CD4-positive, alpha-beta T cell treated with Interleukin-15 for 1 hour (primary cell): ENCODE measurements at regions not wholly inside any gene's neighbourhood (a gene's known extent, or its start where the extent isn't known, plus 50 kb on each side); places are given as distances from the start of the nearest gene placed in this dataset.
"Not testable (repeated sequence)": the region's sequence is repeated elsewhere in the genome, so short reads cannot be mapped to it uniquely, and the experiment has no call there.

Experiments used
- DNase-seq: peaks from one replicate; pipeline ENCODE4 v3.0.0-alpha.2; 2020

DNA sequence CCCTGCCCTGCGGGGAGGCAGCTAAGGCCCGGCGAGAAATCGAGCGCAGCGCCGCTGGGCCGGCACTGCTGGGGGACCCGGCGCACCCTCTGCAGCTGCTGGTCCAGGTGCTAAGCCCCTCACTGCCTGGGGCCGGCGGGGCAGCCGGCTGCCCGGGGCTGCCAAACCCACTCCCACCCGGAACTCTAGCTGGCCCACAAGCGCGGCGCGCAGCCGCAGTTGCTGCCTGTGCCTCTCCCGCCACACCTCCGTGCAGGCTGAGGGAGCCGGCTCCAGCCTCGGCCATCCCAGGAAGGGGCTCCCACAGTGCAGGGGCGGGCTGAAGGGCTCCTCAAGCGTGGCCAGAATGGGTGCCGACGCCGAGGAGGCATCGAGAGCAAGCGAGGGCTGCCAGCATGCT is 249.9 kb downstream of the FGF9 start:
- DNase-seq: not testable (repeated sequence)

DNA sequence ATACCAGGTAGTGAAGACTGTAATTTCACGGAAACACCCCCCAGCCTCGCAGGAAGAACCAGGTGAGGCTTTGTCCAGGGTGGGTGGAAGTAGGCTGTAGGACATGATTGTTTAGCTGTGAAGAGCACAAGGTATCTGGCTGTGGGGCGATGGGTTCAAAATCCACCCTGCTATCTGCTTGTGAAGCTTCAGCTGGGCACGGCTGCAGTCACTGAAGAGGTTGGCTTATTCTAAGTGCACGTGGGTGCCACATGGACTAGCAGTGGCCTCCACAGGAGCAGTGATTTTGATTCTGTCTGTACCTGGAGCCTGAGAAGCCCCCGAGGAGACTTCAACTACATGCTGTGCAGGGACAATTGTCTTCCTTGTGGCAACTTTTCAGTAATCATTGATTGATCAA is 254.1 kb downstream of the FGF9 start:
- DNase-seq: no peak

GRCh38 chr13:21925720-21926119 is 254.8 kb downstream of the FGF9 start:
- DNase-seq: no peak

DNA sequence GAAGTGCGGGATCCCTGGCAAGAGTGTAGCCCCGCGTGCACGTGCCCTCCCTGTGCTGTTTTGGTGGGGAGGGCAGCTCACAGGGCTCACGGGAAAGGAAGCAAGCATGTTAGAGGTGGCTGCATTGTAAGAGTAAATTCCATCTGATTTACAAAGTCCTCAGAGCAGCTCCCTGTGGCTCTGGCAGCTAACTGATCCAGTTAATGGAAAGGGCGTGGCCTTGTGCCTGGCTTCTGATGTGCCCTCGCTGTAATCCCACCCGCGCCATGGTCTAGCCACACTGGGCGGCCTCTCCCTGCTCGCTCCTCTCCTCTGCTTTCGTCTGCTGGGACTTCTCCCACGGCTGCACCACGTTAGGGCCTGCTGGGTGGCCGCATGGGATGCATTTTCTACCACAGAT is 258.5 kb downstream of the FGF9 start:
- DNase-seq: no peak

GRCh38 chr13:21930536-21930935 is 259.7 kb downstream of the FGF9 start:
- DNase-seq: no peak

GRCh38 chr13:21932578-21932977 is 261.7 kb downstream of the FGF9 start:
- no peak for DNase-seq

DNA sequence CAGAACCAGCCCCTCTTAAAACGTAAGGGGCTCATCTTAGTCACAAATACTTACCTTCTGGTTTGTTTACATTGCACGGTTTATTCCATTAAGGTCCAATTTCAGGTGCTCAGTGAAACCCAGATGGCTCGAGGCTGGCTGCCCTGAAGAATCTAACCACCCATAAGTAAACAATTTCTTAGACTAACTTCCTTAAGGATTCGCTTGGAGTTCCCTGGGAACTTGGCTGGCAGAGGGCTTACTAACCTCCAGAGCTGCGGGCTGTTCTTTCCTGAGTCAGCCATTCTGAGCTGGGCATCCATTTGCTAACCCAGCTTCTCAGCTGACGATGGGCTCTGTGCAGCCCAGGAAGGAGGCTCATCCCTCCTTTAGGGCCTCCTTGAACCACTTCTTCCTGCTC is 262.1 kb downstream of the FGF9 start:
- no peak for DNase-seq

DNA sequence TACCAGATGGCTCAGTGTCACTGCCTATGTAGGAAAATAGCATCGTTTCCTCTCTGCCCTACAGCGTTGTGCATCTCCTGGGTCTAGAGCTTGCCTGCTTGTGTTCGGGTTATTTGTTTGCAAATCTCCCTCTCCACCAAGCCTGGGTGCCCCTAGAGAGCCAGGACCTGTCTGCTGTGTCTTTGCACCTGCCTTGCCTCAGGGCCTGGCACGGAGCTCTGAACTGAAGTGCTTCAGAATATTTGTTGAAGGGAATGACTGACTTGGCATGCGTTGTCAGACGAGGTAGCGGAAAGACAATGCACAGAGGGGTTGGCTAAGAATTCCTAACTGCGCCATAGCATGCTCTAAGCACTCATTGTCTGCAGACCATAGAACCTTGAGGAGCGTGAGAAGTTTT is 263.4 kb downstream of the FGF9 start:
- no peak for DNase-seq

- no peak for DNase-seq
Measured at GRCh38 chr13:21936674-21937073, 265.8 kb downstream of the FGF9 start.

DNA sequence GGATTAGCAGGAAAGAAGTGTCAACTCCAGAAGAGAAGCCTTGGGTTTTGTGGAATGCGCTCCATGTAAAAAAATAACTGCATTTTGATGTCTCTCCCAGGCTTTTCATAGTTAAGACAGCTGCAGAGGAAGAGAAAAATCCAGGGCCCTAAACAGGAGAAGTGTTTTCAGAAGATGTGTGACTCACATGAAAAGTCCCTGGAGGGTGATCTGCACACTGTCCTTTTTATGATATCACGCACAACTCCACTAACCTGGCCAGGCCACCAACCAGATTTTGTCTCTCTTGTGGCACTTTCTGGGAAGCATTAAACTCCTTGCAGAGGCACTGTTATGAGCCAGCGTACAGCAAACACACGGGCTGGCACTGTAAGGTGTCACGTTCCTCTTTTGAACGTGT is 267.3 kb downstream of the FGF9 start:
- no peak for DNase-seq

GRCh38 chr13:21938636-21939035 is 267.8 kb downstream of the FGF9 start:
- DNase-seq: no peak

- DNase-seq: no peak
Measured at GRCh38 chr13:21942061-21942460, 271.2 kb downstream of the FGF9 start.

- DNase-seq: no peak
Measured at GRCh38 chr13:21944610-21945009, 273.7 kb downstream of the FGF9 start.

- DNase-seq: no peak
Measured at GRCh38 chr13:21945195-21945594, 274.3 kb downstream of the FGF9 start.

DNA sequence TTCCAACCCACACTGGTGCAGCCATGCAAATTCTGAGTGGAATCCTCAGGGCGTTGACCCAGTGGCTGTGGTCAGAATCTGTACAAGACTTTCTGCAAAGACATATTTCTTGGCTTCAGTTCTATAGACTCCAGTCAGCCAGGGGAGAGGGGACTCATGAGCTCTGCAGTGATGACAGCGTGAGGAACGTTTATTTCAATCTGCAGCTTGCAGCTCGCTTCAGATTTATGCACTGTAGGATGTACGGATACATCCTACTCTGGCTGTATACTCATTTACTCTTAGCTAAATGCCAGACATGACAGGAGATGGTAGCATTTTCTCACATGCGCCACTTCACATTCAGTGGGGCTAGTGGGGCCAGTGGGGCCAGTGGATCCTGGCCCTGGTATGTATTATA is 276.1 kb downstream of the FGF9 start:
- no peak for DNase-seq

DNA sequence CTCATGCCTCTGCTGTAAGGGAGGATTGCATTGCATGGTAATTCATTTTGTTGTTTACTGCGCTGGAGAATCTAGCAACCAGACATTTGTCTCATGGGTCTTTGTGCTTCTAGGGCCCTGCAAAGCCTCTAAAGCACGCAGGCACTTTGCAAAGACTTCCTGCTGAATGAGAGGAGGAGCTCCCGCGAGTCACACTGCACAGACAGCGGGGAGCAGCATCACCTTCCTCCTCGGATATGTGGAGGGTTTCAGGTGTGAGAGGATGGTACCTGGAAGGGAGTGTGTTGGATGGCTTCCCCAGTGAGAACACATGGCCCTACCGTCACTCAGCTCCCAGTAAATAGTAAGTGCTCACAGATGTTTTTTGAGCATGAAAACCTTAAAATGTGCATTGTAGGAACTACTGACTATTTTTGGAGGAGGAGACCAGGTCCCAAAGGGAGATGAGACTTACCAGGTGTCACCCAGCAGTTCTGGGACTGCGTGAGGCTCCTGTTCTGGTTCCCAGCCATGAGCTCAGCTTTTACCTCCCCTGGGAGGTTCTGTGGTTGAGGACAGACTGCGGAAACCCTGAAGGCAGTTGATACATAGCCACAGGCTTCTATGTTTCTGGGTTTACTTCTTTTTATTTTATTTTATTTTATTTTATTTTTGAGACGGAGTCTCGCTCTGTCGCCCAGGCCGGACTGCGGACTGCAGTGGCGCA is 278.0 kb downstream of the FGF9 start:
- no peak for DNase-seq

GRCh38 chr13:21949818-21950429 is 279.1 kb downstream of the FGF9 start:
- DNase-seq: no peak

DNA sequence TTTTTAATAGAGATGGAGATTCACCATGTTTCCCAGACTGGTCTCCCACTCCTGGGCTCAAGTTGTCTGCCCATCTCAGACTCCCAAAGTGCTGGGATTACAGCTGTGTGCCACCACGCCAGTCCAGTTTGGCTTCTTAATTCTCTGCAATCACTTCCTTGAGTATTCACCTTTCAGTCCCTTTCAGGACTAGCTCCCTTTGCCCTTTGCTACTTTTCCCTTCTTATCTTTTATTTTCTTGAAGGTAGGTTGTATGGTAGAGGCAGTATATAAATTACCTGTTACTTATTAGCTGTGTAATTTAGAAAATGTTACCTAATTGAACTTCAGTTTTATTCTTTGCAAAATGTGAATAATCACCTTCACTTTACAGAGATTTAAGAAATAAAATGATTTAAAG is 285.8 kb downstream of the FGF9 start:
- no peak for DNase-seq

DNA sequence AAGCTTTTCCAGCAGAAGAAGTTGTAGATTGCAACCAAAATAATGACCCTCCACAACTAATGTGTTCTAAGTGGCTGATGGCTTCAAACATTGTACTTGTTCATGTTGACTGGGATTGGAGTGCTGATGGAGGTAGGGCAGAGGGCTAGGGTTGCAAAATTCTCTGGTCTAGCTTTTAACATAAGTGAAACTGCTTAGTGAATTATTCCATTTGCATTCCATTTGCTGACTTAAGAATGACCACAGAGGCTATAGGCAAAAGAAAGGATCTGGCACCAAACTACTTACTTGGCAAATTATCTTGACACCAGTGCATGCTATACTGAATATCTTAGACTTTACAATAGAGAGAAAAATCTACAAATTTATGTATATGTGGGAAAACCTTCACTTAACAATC is 287.0 kb downstream of the FGF9 start:
- DNase-seq: no peak

GRCh38 chr13:21960108-21960507 is 289.2 kb downstream of the FGF9 start:
- DNase-seq: no peak

GRCh38 chr13:21964686-21965085 is 293.8 kb downstream of the FGF9 start:
- DNase-seq: no peak

DNA sequence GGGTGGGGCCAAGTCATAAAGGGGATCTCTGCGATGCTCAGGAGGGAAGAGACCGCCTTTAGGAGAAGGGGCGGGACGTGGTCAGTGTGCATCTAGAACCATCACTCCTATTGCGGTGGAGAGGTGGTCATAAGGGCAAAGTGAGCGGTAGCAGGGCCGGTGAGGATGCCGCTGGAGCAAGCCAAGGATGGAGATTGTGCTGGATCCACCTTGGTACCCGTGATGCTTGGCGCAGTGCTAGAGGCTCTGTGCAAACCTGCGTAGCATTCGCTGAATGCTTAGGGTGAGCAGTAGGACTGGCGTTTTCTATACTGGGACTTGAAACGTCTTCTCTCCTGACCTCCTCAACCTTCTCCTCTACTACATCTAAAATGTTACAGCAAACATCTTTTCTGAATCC is 294.2 kb downstream of the FGF9 start:
- DNase-seq: no peak

GRCh38 chr13:21966014-21966413 is 295.1 kb downstream of the FGF9 start:
- no peak for DNase-seq

- DNase-seq: no peak
Measured at GRCh38 chr13:21967871-21968270, 297.0 kb downstream of the FGF9 start.

GRCh38 chr13:21970172-21970571 is 299.3 kb downstream of the FGF9 start:
- no peak for DNase-seq
